ENCODE measurements at regions not wholly inside any gene's neighbourhood (a gene's known extent, or its start where the extent isn't known, plus 50 kb on each side); places are given as distances from the start of the nearest gene placed in this dataset.

- intact Hi-C loops (cut with DNase I): no loop called here
- no peak for ATAC-seq (ENCODE audit: poor library complexity)
- DNase-seq: no peak
These were observed 190.8 kb downstream of the ELAVL2 start for GRCh38 chr9:23635276-23635675.

DNA sequence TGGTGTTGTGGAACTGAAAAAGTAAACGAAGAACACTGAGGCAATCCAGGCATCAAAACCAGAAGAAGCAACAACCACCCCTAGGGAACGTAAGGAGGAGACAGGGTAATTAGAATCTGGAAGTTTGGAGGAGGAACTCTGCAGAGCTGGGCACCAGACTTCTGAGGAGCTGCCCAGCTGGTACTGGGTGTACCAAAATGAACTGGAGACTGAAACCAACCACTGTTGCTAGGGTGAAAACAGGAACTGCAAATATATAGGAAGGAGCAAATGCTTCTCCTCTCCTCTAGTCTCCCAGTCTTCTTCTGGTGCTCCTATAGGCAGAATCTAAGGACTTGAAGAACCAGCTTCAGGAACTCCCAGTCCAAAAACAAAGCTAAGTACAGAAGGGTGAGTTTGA lies 189.8 kb downstream of the ELAVL2 start:
- intact Hi-C loops (cut with DNase I): no loop called here

DNA sequence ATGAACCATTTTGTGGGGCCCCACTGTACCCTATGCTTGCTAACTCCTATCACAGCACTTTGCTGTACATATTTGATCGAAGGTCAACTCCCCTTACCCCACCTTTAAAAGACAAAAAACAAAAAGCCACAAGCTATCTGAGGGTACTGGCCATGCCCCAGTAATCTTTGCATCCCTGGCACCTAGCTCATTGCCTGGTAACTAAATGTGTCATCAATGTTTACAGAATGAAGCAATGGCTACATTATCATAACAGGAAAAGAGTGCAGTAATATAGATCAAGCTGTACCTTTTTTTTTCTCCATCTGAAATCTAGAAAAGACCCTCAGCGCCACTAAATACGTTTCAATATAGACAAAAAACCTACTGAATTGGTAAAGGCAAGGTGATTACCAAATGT lies 188.0 kb downstream of the ELAVL2 start:
- intact Hi-C loops (cut with DNase I): no loop called here
- no peak for ATAC-seq (ENCODE audit: poor library complexity)
- no peak for DNase-seq

More for the DNA sequence above, 189.8 kb downstream of the ELAVL2 start:
- ATAC-seq (ENCODE audit: poor library complexity) (no peak), DNase-seq (no peak)

DNA sequence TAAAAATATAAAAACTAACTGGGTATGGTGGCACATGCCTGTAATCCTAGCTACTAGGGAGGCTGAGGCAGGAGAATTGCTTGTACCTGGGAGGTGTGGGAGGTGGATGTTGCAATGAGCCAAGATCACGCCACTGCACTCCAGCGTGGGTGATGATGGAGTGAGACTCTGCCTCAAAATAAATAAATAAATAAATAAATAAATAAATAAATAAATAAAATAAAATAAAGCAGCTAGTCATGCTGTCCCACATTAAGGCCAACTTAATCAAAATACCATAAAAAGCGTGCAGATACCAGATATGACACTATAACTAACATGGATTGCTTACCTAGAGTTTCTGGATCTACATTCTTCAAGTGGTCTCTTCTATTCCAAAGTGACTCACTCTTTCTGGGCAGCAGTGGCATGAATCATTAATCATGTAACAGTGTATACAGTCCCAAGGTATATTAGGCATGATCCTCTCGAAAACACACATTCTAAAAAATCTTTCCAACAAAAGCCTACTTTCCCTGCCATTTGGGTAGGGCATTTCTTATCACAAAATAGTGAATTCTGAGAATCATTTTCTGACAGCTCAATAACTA lies 187.1 kb downstream of the ELAVL2 start:
- ATAC-seq (ENCODE audit: poor library complexity): no peak
- no peak for DNase-seq
- intact Hi-C loops (cut with DNase I): no loop called here
